Endometrium (tissue), 2 donors: ENCODE measurements at regions not wholly inside any gene's neighbourhood (a gene's known extent, or its start where the extent isn't known, plus 50 kb on each side); places are given as distances from the start of the nearest gene placed in this dataset.

Experiments used
- FAIRE-seq: peaks from 2 replicates; lab custom pipeline; 2012; peaks lifted over from hg19 to GRCh38; lab: Jason Lieb, UNC
- donor health status: control.
- donor health status: control.

GRCh38 chr21:16841975-16842695 is 670.7 kb upstream of the CXADR start:
- no peak for FAIRE-seq

DNA sequence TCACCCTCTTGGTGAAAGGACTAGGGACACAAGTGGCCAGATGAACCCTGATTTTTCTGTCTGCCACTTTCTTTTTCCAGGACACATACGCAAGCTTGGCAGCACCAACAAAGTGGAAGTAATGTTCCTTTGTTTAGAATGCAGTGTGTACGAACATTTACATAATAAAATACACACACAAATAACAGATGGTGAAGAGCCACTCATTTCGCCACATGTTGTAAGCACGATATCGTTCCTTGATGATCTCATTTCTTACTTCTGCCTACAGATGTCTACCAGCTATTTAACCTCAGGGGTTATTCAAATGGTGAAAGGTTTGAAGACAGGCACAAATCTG is 670.2 kb upstream of the CXADR start:
- FAIRE-seq, result no peak

DNA sequence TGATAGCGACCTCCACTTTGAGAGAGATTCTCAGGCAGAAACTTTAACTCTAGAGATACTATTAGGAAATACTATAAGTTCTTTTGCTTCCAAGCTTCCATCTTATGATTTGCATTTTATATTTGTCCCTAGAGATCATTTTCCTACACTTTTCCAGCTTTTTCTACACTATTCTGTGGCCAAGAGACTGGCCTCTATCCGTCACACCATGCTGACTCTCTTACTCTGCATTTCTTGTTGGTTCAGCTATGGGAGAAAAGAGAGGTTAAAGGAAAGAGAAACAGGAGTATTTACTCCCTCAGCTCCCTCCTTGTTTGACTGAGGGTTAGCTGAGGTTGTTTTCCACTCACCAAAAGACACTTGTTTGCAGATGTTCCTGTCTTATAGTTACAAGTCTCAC is 665.6 kb upstream of the CXADR start:
- no peak for FAIRE-seq

- no peak for FAIRE-seq
These were observed 661.8 kb upstream of the CXADR start for GRCh38 chr21:16851054-16851453.

DNA sequence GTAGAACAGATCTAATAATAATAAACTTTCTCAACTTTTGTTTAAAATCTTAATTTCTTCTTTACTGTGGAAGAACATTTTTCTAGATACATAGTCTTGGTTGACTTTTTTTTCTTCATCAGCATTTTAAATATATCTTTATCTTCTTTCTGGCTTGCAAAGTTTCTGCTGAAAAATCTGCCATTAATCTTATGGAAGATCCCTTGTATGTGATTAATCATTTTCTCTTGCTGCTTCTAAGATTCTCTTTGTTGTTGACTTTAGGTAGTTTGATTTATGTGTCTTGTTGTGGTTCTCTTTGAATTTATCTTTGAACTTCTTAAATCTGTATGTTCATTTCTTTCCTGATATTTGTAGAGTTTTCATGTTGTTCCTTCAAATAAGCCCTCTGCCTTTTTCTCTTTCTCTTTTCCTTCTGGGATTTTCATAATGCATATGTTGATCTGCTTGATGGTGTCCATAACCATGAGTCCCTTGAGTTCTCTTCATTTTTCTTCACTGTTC is 657.6 kb upstream of the CXADR start:
- FAIRE-seq, result no peak

- no peak for FAIRE-seq
These were observed 649.4 kb upstream of the CXADR start for GRCh38 chr21:16863362-16863905.

- no peak for FAIRE-seq
These were observed 648.9 kb upstream of the CXADR start for GRCh38 chr21:16863908-16864307.

DNA sequence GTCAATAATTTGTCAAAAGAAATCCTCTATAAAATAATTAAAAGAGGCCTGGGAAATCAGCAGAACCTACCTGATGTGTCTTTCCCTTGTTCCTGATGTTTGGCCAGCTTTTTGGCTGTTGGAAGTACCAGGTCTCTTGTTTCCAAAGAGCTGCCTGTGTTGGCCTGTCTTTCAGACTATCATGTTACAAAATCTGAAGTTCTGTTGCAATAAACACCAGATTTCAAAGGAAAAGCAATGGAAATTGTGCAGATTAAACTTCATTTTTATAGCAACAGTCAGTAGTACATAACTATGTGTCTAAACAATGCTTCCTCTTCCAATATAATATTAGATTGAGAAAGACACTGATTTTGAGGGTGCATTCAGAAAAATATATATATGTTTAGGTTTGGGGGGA is 647.2 kb upstream of the CXADR start:
- no peak for FAIRE-seq

DNA sequence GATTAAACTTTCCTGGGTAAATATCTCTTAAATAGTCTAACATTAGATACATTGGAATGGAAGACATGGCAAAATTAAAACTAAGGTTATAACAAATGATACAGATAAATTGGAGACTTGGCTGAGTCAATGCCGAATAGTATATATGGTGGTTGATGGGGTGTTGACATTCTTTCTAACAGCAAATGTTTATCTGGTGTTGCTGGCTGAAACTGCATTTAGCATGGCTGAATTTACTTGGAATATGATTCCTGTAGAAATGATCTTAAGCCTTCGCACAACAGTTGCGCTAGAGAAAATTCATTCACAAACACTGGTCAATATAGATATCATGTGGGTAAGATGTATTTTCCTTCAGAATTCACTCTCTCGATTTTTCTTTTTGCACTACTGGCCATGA is 646.0 kb upstream of the CXADR start:
- FAIRE-seq, result no peak

DNA sequence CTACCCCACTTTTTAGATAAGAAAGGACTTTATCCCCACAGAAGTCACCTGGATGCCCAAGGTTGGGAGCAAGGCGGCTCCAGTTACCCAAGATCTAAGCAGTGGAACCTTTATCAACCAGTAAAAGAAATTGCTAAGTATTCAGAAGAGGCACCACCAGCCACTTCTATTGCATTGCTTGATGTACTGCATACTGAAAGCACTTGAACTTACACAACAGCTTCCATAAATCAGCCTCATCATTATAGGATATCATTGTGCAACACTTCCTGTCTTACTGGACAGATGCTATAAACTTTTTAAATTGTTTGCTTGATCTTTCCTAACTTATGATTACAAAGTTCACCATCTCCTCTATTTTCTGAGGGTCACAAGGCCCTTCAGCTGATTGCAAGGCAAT is 642.7 kb upstream of the CXADR start:
- no peak for FAIRE-seq

DNA sequence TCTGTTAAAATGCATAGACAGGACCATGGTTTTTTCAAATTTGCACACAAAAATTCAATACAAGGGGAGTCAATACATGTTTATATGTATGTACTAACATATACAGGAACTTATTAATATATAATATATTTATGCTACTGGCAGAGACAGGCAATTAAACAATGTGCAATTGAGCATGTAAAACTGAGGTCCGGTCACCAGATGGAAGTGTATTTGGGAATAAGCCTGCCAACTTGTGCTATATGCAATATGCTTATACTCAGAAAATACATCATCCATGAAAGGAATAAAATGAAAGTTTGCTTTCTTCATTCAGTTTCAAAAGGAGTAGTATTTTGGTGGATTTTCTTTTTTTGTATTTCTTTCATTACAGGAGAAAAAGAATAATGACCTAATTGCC is 640.2 kb upstream of the CXADR start:
- FAIRE-seq, result no peak

GRCh38 chr21:16873176-16873575 is 639.7 kb upstream of the CXADR start:
- FAIRE-seq, result no peak

GRCh38 chr21:16873596-16873995 is 639.2 kb upstream of the CXADR start:
- FAIRE-seq, result no peak

DNA sequence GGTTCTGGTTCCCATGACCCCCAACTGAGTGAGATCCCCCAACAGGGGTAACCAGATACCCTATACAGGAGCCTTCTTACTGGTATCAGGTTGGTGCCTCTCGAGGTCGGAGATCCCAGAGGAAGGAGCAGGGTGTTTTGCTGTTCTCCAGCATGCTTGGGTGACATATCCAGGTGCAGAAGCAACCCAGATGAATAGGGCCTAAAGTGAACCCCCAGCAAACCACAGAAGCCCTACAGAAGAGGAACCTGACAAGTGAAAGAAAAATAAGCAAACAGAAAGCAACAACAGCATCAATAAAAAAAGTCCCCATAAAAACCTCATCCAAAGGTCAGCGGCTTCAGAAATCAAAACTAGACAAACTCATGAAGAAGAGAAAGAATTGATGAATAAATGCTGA is 633.4 kb upstream of the CXADR start:
- no peak for FAIRE-seq

DNA sequence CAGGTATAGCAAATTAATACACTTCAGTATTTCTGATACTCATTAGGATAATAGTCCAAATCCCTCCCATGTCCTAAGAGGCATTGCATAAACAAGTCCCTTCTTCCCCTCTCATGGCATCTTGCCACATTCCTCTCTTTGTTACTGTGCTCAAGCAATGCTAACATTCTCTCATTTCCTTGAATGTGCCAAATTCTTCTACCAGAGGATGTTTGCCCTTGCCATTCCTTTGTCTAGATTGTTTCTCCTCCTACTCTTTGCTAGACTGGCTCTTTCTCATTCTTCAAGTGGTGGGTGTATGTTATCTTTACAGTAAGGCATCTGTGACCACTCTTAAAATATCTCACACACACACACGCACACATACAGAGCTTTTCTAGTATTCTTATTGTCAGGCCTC is 621.0 kb upstream of the CXADR start:
- FAIRE-seq, result no peak

GRCh38 chr21:16900685-16901084 is 612.2 kb upstream of the CXADR start:
- FAIRE-seq, result no peak

GRCh38 chr21:16908077-16908476 is 604.8 kb upstream of the CXADR start:
- no peak for FAIRE-seq

GRCh38 chr21:16910435-16911165 is 602.2 kb upstream of the CXADR start:
- FAIRE-seq, result no peak

DNA sequence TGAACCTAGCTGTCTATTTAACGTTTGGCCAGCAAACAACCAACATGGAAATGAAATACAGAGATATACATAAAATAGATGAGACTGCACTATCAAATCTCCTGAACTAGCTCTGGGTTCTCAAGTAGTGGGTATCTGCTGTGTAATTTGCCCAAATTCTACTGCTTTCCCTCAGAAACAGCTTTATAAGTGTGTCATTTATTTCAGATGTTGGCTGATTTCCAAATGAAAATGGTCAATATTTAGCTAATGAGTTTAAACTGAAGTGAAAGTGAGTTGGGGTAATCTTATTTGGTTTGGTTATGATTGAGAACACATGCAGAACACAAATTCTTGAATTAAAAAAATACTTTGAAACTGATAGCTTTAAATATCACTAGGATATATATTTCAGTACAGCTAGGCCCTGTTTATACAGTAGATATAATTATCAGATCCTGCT is 601.7 kb upstream of the CXADR start:
- FAIRE-seq, result no peak

DNA sequence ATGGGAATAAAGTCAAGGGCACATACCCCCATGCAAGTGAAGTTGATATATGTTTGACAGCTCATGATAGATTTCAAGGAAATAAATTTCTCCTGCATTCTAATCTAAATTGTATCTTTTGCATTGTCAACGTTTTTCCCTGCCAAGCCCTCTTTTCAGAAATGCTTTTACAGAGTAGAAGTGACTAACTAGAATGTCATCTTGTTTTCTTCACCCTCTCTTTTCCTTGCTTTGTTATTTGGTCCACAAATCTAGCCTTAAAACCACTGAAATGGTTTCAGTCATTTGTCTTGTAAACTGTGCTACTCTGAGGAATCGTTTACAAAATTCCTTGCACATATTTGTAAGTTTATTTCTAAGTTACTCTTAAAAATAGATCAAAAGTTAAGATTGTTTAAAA is 600.8 kb upstream of the CXADR start:
- FAIRE-seq, result no peak

GRCh38 chr21:16913010-16913409 is 599.8 kb upstream of the CXADR start:
- no peak for FAIRE-seq

GRCh38 chr21:16928439-16928838 is 584.4 kb upstream of the CXADR start:
- FAIRE-seq, result no peak

DNA sequence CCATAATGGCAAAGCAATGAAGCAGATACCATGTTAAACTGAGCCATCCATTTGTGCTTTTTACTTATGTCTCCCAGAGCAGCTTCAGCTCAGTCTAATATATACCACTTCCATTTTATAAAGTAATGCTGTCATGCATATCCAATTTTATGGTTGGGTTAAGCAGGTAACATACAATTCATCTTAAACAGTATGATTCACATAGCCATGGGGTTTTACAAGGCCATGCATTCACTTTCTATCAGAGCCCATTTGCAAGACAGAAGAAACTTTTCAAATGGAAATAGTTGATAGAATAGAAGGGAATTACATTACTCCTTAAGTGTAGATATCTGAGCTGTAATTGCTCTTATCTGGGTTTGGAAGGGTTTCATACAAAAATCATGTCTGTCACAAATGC is 580.5 kb upstream of the CXADR start:
- FAIRE-seq, result no peak

DNA sequence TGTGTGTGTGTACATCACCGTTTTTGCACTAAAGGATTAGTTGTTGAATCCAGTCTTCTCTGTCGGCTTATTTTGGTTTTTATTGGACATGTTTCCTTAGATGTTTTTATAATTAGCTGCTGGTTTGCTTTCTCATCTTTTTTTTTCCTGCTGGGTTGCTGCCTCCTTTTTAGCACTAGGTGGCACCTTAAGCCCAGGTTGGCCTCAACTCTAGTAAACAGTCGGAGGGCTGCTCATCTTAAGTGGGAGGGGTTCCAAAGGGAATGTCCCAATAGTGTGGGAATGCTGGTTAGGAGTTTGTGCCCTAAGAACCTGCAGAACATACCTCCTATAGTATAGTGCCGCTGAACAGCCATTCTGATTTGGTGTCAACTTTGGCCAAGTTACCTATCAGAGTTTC is 570.1 kb upstream of the CXADR start:
- FAIRE-seq, result no peak
